ENCODE measurements at regions not wholly inside any gene's neighbourhood (a gene's known extent, or its start where the extent isn't known, plus 50 kb on each side); places are given as distances from the start of the nearest gene placed in this dataset.

DNA sequence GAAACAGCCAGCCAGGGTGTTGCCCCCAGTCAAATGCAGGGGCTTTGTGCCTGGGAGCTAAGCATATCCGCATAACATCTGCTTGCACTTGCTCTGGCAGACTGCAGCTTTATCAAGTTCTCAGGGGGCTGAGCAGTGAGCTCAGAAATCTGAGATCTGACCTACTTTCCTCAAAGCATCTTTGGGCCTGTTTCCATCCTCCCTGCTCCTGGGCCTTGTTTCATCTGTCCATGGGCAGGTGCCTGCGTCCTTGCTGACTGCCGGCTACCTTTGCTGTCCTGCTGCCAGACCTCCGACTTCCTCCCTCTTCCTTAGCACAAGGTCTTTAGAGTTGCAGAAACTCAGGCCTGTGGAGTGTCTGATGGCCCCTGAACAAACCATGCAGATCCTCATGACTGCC, 131.2 kb upstream of the B3GAT1 start:
- H2AFZ ChIP-seq (ENCODE audit: low read length), result no peak overlapping the region
- no peak overlapping the region for H3K9ac ChIP-seq (ENCODE audit: low read depth, low read length, poor library complexity, severe bottlenecking)
- no peaks in the 10 kb centered on the region for H3K27me3 ChIP-seq (ENCODE audit: insufficient read depth, low read length, poor library complexity, severe bottlenecking)
- H4K20me1 ChIP-seq (ENCODE audit: insufficient read depth, low read length, poor library complexity, severe bottlenecking), result no peaks in the 10 kb centered on the region
- H3K9me3 ChIP-seq (ENCODE audit: insufficient read depth, low read depth, low read length), result peaks cover 31% of the 10 kb centered on the region; the same call in 1 of the 2 replicates
- no peak overlapping the region for H3K4me3 ChIP-seq (ENCODE audit: low read length, poor library complexity, severe bottlenecking)
- H3K9me2 ChIP-seq (replicated peaks; ENCODE audit: low read depth, low read length), result no peaks in the 10 kb centered on the region
- H3F3A ChIP-seq (ENCODE audit: low read depth), result no peaks in the 10 kb centered on the region
- H3K79me2 ChIP-seq (ENCODE audit: insufficient read depth, low read length), result no peaks in the 10 kb centered on the region
- no peak overlapping the region for H3K4me2 ChIP-seq (ENCODE audit: low read depth, low read length, poor library complexity, severe bottlenecking)
- no peaks in the 10 kb centered on the region for H3K36me3 ChIP-seq (ENCODE audit: insufficient read depth, low read length)
- TF ChIP-seq, protein P1, sequence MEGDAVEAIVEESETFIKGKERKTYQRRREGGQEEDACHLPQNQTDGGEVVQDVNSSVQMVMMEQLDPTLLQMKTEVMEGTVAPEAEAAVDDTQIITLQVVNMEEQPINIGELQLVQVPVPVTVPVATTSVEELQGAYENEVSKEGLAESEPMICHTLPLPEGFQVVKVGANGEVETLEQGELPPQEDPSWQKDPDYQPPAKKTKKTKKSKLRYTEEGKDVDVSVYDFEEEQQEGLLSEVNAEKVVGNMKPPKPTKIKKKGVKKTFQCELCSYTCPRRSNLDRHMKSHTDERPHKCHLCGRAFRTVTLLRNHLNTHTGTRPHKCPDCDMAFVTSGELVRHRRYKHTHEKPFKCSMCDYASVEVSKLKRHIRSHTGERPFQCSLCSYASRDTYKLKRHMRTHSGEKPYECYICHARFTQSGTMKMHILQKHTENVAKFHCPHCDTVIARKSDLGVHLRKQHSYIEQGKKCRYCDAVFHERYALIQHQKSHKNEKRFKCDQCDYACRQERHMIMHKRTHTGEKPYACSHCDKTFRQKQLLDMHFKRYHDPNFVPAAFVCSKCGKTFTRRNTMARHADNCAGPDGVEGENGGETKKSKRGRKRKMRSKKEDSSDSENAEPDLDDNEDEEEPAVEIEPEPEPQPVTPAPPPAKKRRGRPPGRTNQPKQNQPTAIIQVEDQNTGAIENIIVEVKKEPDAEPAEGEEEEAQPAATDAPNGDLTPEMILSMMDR (conservative IDR thresholded peaks at IDR 0.05; ENCODE audit: low read length), result no peak
- TF ChIP-seq EZH2phosphoT487 (IDR thresholded peaks at IDR 0.05; ENCODE audit: borderline replicate concordance), result no peak
- H3K4me1 ChIP-seq (ENCODE audit: insufficient read depth, low read length, poor library complexity, severe bottlenecking), result no peaks in the 10 kb centered on the region

DNA sequence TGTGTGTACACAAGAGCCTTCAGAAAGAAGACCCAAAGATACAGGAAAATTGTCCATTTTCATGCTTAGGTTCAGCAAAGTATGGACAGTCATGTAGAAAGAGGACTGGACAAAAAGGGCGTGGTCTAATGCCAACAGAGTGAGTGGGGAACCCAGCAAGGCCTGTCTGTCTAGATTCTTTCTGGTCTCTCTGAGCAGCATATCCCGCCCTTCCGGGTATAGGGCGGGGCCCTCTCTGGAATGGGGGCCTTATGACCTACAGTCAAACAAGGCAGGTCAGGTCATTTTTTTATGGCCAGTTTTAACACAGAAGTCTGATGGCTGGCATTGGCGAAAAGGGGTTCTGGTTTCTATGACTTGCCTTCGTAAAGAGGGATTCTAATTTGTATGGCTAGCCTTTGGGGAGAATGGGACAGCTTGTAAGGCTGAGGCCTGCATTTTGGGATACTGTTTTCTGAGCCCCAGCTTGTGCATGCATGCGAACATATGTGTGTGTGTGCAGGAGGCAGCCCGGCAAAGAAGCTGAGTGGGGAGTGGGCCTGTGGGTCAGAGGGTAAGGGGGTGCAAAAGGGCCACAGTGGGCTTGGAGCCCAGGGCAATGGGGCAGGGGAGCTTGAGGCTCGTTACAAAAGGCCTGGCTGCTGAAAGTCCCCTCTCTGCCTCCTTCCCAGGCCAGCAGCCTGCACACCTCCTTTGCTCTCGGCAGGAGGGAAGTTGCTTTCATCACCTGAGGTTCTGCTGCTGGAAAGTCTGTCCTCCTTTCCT, 130.5 kb upstream of the B3GAT1 start:
- Histone ChIP-seq H3K4me3 (ENCODE audit: low read length, poor library complexity, severe bottlenecking) (no peak overlapping the region), H3K4me1 (ENCODE audit: insufficient read depth, low read length, poor library complexity, severe bottlenecking) (peaks cover 1% of the 10 kb centered on the region), H3F3A (ENCODE audit: low read depth) (no peaks in the 10 kb centered on the region), H3K4me2 (ENCODE audit: low read depth, low read length, poor library complexity, severe bottlenecking) (no peak overlapping the region), H3K36me3 (ENCODE audit: insufficient read depth, low read length) (no peaks in the 10 kb centered on the region), H4K20me1 (ENCODE audit: insufficient read depth, low read length, poor library complexity, severe bottlenecking) (no peaks in the 10 kb centered on the region), H3K27me3 (ENCODE audit: insufficient read depth, low read length, poor library complexity, severe bottlenecking) (no peaks in the 10 kb centered on the region), H3K79me2 (ENCODE audit: insufficient read depth, low read length) (no peaks in the 10 kb centered on the region), H3K9me2 (replicated peaks; ENCODE audit: low read depth, low read length) (no peaks in the 10 kb centered on the region), H3K9me3 (ENCODE audit: insufficient read depth, low read depth, low read length) (peaks cover 34% of the 10 kb centered on the region; the same call in 1 of the 2 replicates), H2AFZ (ENCODE audit: low read length) (no peak overlapping the region), H3K9ac (ENCODE audit: low read depth, low read length, poor library complexity, severe bottlenecking) (no peak overlapping the region)
- TF ChIP-seq, protein P1 (conservative IDR thresholded peaks at IDR 0.05; ENCODE audit: low read length), result no peak
- no peak for TF ChIP-seq EZH2phosphoT487 (IDR thresholded peaks at IDR 0.05; ENCODE audit: borderline replicate concordance)

DNA sequence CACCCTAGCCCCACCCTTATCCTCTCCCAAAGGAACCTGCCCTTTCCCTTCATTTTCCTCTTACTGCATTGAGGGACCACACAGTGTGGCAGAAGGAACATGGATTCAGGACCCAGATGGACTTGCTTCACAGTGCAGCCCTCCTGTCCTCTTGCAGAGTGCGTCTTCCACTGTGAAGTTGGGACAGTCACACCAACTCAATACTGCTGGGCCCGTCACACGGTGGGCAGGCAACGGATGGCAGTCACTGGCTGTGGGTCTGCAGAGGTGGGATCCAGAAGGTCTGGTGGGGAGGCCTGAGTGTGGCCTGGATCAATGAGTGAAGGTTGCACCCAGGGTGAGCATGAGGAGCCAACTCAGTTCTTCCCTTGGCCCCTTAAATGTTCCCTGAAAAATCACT, 129.9 kb upstream of the B3GAT1 start:
- H4K20me1 ChIP-seq (ENCODE audit: insufficient read depth, low read length, poor library complexity, severe bottlenecking), result no peaks in the 10 kb centered on the region
- H3K27me3 ChIP-seq (ENCODE audit: insufficient read depth, low read length, poor library complexity, severe bottlenecking), result no peaks in the 10 kb centered on the region
- no peaks in the 10 kb centered on the region for H3F3A ChIP-seq (ENCODE audit: low read depth)
- no peaks in the 10 kb centered on the region for H3K9me2 ChIP-seq (replicated peaks; ENCODE audit: low read depth, low read length)
- no peaks in the 10 kb centered on the region for H3K79me2 ChIP-seq (ENCODE audit: insufficient read depth, low read length)
- H2AFZ ChIP-seq (ENCODE audit: low read length), result no peak overlapping the region
- no peak overlapping the region for H3K4me2 ChIP-seq (ENCODE audit: low read depth, low read length, poor library complexity, severe bottlenecking)
- peaks cover 34% of the 10 kb centered on the region; the same call in 1 of the 2 replicates for H3K9me3 ChIP-seq (ENCODE audit: insufficient read depth, low read depth, low read length)
- H3K4me1 ChIP-seq (ENCODE audit: insufficient read depth, low read length, poor library complexity, severe bottlenecking), result peaks cover 7% of the 10 kb centered on the region
- no peak overlapping the region for H3K9ac ChIP-seq (ENCODE audit: low read depth, low read length, poor library complexity, severe bottlenecking)
- H3K36me3 ChIP-seq (ENCODE audit: insufficient read depth, low read length), result no peaks in the 10 kb centered on the region
- TF ChIP-seq EZH2phosphoT487 (IDR thresholded peaks at IDR 0.05; ENCODE audit: borderline replicate concordance), result no peak
- TF ChIP-seq, protein P1 (conservative IDR thresholded peaks at IDR 0.05; ENCODE audit: low read length), result no peak
- H3K4me3 ChIP-seq (ENCODE audit: low read length, poor library complexity, severe bottlenecking), result no peak overlapping the region

Measured in Loucy (cell line).